Hepatocyte (in vitro differentiated cells): ENCODE measurements at regions not wholly inside any gene's neighbourhood (a gene's known extent, or its start where the extent isn't known, plus 50 kb on each side); places are given as distances from the start of the nearest gene placed in this dataset.
"Not testable (repeated sequence)": the region's sequence is repeated elsewhere in the genome, so short reads cannot be mapped to it uniquely, and the experiment has no call there.

Source experiments
- DNase-seq: peaks from one replicate; pipeline ENCODE4 v3.0.0-alpha.2; 2016; ENCODE audit warnings: low spot score
- H2AFZ ChIP-seq: fragments of 200-600 bp; sonication (generic); 2 replicates; pipeline ENCODE4 v1.6.0; 2016; ENCODE audit warnings: antibody characterized with exemption, mild to moderate bottlenecking
- H3K27ac ChIP-seq: fragments of 200-600 bp; sonication (generic); 2 replicates; pipeline ENCODE4 v1.5.1; 2016; ENCODE audit warnings: mild to moderate bottlenecking
- H3K27me3 ChIP-seq: fragments of 200-600 bp; sonication (generic); 2 replicates; pipeline ENCODE4 v1.6.1; 2016
- H3K36me3 ChIP-seq: fragments of 200-600 bp; sonication (generic); replicated peaks from 2 replicates; pipeline ENCODE4 v1.5.1; 2016; ENCODE audit warnings: low read depth; ENCODE audit not compliant: insufficient read depth
- H3K4me1 ChIP-seq: fragments of 200-600 bp; sonication (generic); 2 replicates; pipeline ENCODE4 v1.5.1; 2016; ENCODE audit warnings: mild to moderate bottlenecking, moderate library complexity; ENCODE audit not compliant: insufficient read depth
- H3K4me2 ChIP-seq: fragments of 200-600 bp; sonication (generic); 2 replicates; pipeline ENCODE4 v1.6.0; 2016
- H3K4me3 ChIP-seq: fragments of 200-600 bp; sonication (generic); 2 replicates; pipeline ENCODE4 v1.5.1; 2016; ENCODE audit warnings: mild to moderate bottlenecking
- H3K79me2 ChIP-seq: fragments of 200-600 bp; sonication (generic); 2 replicates; pipeline ENCODE4 v1.6.0; 2017; ENCODE audit warnings: mild to moderate bottlenecking
- H3K9me2 ChIP-seq: fragments of 200-600 bp; sonication (generic); replicated peaks from 2 replicates; pipeline ENCODE4 v1.6.0; 2017; ENCODE audit warnings: mild to moderate bottlenecking; ENCODE audit not compliant: insufficient read depth
- H3K9me3 ChIP-seq: fragments of 200-600 bp; sonication (generic); 2 replicates; pipeline ENCODE4 v1.5.1; 2016; ENCODE audit warnings: low read depth, mild to moderate bottlenecking
- H4K20me1 ChIP-seq: fragments of 200-600 bp; sonication (generic); 2 replicates; pipeline ENCODE4 v1.6.0; 2016; ENCODE audit warnings: mild to moderate bottlenecking; ENCODE audit not compliant: insufficient read depth, poor library complexity, severe bottlenecking
- CTCF ChIP-seq: fragments of 200-600 bp; sonication (generic); IDR thresholded peaks from 2 replicates; pipeline ENCODE4 v1.5.1; 2016; ENCODE audit warnings: antibody characterized with exemption, mild to moderate bottlenecking; ENCODE audit not compliant: poor library complexity
- EZH2 ChIP-seq: fragments of 200-600 bp; sonication (generic); IDR thresholded peaks from 2 replicates; pipeline ENCODE4 v1.6.1; 2016; ENCODE audit warnings: antibody characterized with exemption, mild to moderate bottlenecking, borderline replicate concordance
- EZH2phosphoT487 ChIP-seq: fragments of 200-600 bp; sonication (generic); IDR thresholded peaks from one replicate; pipeline ENCODE4 v1.6.1; 2018; ENCODE audit warnings: antibody characterized with exemption, mild to moderate bottlenecking, low read depth, moderate library complexity; ENCODE audit not compliant: unreplicated experiment, severe bottlenecking
- WGBS: methylation state at CpG from one replicate; pipeline ENCODE4 v1.1.6; 2016; ENCODE audit warnings: low lambda C conversion rate; ENCODE audit errors: missing lambda C conversion rate; 5-methylcytosine and 5-hydroxymethylcytosine counted together

- Histone ChIP-seq H3K27me3 (no peaks in the 10 kb centered on the region), H3K9me2 (no peaks in the 10 kb centered on the region), H3K4me1 (no peaks in the 10 kb centered on the region), H2AFZ (no peak overlapping the region), H3K9me3 (no peaks in the 10 kb centered on the region), H3K36me3 (no peaks in the 10 kb centered on the region), H4K20me1 (no peaks in the 10 kb centered on the region), H3K4me3 (no peak overlapping the region), H3K79me2 (no peaks in the 10 kb centered on the region), H3K4me2 (no peak overlapping the region), H3K27ac (no peak overlapping the region)
- no peak for DNase-seq
- no peak for TF ChIP-seq EZH2phosphoT487
- no peak for TF ChIP-seq CTCF
- no peak for TF ChIP-seq EZH2
Measured at GRCh38 chr18:4921548-4921947, 275.5 kb downstream of the AKAIN1 start.

- H4K20me1 ChIP-seq, H3K27ac ChIP-seq, DNase-seq, H3K79me2 ChIP-seq, H3K9me3 ChIP-seq, H3K9me2 ChIP-seq, H3K36me3 ChIP-seq, H3K4me2 ChIP-seq, H3K4me3 ChIP-seq, H2AFZ ChIP-seq, H3K27me3 ChIP-seq, H3K4me1 ChIP-seq: not testable (repeated sequence)
- WGBS = 74% methylated on average over 5 of the region's 7 CpGs
Measured at GRCh38 chr18:4917509-4917908, 279.5 kb downstream of the AKAIN1 start.

GRCh38 chr18:4908328-4908727 is 288.7 kb downstream of the AKAIN1 start:
- Histone ChIP-seq H3K79me2 (no peaks in the 10 kb centered on the region), H3K4me1 (no peaks in the 10 kb centered on the region), H3K9me2 (no peaks in the 10 kb centered on the region), H3K4me3 (no peak overlapping the region), H3K9me3 (no peaks in the 10 kb centered on the region), H2AFZ (no peak overlapping the region), H3K4me2 (no peak overlapping the region), H4K20me1 (no peaks in the 10 kb centered on the region), H3K27me3 (no peaks in the 10 kb centered on the region), H3K27ac (no peak overlapping the region), H3K36me3 (no peaks in the 10 kb centered on the region)
- 74% methylated on average over 3 of the region's 3 CpGs for WGBS
- DNase-seq = no peak
- TF ChIP-seq EZH2 (no peak), CTCF (no peak), EZH2phosphoT487 (no peak)

- H4K20me1 ChIP-seq = no peaks in the 10 kb centered on the region
- H3K9me2 ChIP-seq = no peaks in the 10 kb centered on the region
- H3K79me2 ChIP-seq = no peaks in the 10 kb centered on the region
- no peaks in the 10 kb centered on the region for H3K27me3 ChIP-seq
- no peak overlapping the region for H3K4me2 ChIP-seq
- WGBS = 66% methylated on average over 3 of the region's 3 CpGs
- no peaks in the 10 kb centered on the region for H3K4me1 ChIP-seq
- H3K4me3 ChIP-seq = no peak overlapping the region
- H2AFZ ChIP-seq = no peak overlapping the region
- DNase-seq = no peak
- no peak overlapping the region for H3K27ac ChIP-seq
- TF ChIP-seq CTCF (no peak), EZH2phosphoT487 (no peak), EZH2 (no peak)
- no peaks in the 10 kb centered on the region for H3K9me3 ChIP-seq
- no peaks in the 10 kb centered on the region for H3K36me3 ChIP-seq
Measured at GRCh38 chr18:4906856-4907255, 290.2 kb downstream of the AKAIN1 start.
